ENCODE measurements at regions not wholly inside any gene's neighbourhood (a gene's known extent, or its start where the extent isn't known, plus 50 kb on each side); places are given as distances from the start of the nearest gene placed in this dataset.

DNA sequence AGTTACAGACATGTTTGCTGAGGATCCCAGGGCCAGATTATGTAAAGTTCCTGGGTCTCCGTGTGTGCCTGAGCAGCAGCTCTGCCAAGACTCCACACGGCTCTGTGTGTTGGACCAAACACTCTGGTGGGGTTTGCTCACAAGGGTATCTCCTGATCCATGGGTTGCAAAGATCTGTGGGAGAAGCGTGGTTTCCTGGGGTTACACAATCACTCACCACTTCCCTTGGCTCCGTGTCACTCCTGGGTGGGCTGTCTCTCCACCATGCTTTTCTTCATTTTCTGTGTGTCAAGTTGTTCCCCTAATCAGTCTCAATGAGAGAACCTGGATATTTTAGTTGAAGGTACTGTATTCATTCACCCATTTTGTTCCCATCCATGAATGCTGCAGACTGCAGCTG, 1088.8 kb downstream of the FSCB start:
- TF ChIP-seq, protein P1, sequence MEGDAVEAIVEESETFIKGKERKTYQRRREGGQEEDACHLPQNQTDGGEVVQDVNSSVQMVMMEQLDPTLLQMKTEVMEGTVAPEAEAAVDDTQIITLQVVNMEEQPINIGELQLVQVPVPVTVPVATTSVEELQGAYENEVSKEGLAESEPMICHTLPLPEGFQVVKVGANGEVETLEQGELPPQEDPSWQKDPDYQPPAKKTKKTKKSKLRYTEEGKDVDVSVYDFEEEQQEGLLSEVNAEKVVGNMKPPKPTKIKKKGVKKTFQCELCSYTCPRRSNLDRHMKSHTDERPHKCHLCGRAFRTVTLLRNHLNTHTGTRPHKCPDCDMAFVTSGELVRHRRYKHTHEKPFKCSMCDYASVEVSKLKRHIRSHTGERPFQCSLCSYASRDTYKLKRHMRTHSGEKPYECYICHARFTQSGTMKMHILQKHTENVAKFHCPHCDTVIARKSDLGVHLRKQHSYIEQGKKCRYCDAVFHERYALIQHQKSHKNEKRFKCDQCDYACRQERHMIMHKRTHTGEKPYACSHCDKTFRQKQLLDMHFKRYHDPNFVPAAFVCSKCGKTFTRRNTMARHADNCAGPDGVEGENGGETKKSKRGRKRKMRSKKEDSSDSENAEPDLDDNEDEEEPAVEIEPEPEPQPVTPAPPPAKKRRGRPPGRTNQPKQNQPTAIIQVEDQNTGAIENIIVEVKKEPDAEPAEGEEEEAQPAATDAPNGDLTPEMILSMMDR (IDR thresholded peaks at IDR 0.05; ENCODE audit: low read depth, low read length, poor library complexity, severe bottlenecking): no peak
- TF ChIP-seq EZH2phosphoT487 (IDR thresholded peaks at IDR 0.05; ENCODE audit: borderline replicate concordance, low read length): no peak
